ENCODE measurements at regions not wholly inside any gene's neighbourhood (a gene's known extent, or its start where the extent isn't known, plus 50 kb on each side); places are given as distances from the start of the nearest gene placed in this dataset.

DNA sequence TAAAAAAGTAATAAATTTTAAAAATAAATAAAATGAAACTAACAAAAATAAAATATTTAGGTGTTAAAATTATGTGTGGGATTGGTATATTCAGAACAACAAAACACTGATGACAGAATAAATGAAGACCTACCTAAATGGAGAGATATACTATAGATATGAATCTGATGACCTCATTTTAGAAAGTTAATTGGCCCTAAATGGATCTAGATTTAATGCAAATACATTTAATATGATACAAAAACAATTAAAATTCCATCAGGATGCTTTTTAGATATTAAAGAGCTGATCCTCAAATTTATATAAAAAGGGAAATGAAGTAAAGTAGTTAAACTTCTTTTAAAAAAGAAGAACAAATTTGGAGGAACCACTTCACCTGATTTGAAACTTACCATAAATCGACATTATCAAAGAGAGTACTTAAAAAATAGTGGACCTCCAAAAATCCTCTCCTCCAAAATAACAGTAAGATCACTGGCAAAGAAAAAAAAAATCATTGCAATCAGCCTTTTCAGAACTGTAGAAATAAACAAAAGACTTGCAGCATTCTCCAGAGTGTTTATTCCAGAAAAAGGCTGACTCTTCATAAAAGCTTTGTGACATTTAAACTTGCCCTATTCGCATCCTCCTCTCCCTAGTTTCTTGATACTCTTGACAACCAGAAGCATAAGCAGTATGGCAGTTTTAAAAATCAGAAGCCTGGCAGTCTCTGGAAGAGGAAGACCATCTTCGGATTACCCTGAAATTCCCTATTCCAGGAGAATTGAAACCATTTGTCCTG, 125.9 kb upstream of the AKR1E2 start:
- no peak overlapping the region for H3K4me2 ChIP-seq (replicated peaks; ENCODE audit: low read depth, low read length, poor library complexity, severe bottlenecking)
- no peak overlapping the region for H3K27ac ChIP-seq (ENCODE audit: low read length in 2 of 2)
- CTCF ChIA-PET, result no interaction called here
- no peak overlapping the region for H3K4me3 ChIP-seq (ENCODE audit: control extremely low read depth in 1 of 5, extremely low read depth in 1 of 5, insufficient read depth in 1 of 5, low read depth in 2 of 5, low read length in 4 of 5)
- H3K79me2 ChIP-seq (ENCODE audit: control insufficient read depth, insufficient read depth, low read length), result no peaks in the 10 kb centered on the region
- POLR2A ChIA-PET, result no interaction called here
- H2AFZ ChIP-seq (ENCODE audit: insufficient read depth, low read depth, low read length, poor library complexity, severe bottlenecking), result no peak overlapping the region
- 94% methylated on average over 2 of the region's 3 CpGs for WGBS (ENCODE audit: insufficient coverage)
- intact Hi-C loops (cut with micrococcal nuclease), result no loop called here
- no peaks in the 10 kb centered on the region for H4K20me1 ChIP-seq (ENCODE audit: control insufficient read depth, insufficient read depth, low read length, poor library complexity, severe bottlenecking)
- Mint-ChIP-seq H3K4me3 (no peak overlapping the region), H3K4me1 (peaks cover 6% of the 10 kb centered on the region), H3K9me3 (ENCODE audit: insufficient read depth) (no peaks in the 10 kb centered on the region), H3K27me3 (peaks cover 3% of the 10 kb centered on the region), H3K27ac (no peak overlapping the region)
- no peaks in the 10 kb centered on the region for H3K27me3 ChIP-seq (replicated peaks in 1 of 4; ENCODE audit: control extremely low read depth in 1 of 4, control insufficient read depth in 3 of 4, insufficient read depth in 4 of 4, low read length in 3 of 4)
- no peak for ATAC-seq (ENCODE audit: low read depth)
- no peaks in the 10 kb centered on the region for H3K36me3 ChIP-seq (replicated peaks in 1 of 2; ENCODE audit: control extremely low read depth in 1 of 2, control insufficient read depth in 1 of 2, extremely low read depth in 1 of 2, insufficient read depth in 2 of 2, low read length in 1 of 2)
- H3K4me1 ChIP-seq (ENCODE audit: control insufficient read depth in 2 of 2, insufficient read depth in 2 of 2, low read length in 2 of 2), result peaks cover 0 to 6% of the 10 kb centered on the region in 2 donors
- TF ChIP-seq, protein P1, sequence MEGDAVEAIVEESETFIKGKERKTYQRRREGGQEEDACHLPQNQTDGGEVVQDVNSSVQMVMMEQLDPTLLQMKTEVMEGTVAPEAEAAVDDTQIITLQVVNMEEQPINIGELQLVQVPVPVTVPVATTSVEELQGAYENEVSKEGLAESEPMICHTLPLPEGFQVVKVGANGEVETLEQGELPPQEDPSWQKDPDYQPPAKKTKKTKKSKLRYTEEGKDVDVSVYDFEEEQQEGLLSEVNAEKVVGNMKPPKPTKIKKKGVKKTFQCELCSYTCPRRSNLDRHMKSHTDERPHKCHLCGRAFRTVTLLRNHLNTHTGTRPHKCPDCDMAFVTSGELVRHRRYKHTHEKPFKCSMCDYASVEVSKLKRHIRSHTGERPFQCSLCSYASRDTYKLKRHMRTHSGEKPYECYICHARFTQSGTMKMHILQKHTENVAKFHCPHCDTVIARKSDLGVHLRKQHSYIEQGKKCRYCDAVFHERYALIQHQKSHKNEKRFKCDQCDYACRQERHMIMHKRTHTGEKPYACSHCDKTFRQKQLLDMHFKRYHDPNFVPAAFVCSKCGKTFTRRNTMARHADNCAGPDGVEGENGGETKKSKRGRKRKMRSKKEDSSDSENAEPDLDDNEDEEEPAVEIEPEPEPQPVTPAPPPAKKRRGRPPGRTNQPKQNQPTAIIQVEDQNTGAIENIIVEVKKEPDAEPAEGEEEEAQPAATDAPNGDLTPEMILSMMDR (IDR thresholded peaks at IDR 0.05), result no peak
- no peak for TF ChIP-seq EZH2 (IDR thresholded peaks at IDR 0.05; ENCODE audit: borderline replicate concordance, insufficient read depth, low read depth, low read length, poor library complexity, severe bottlenecking)
- H3K9ac ChIP-seq (ENCODE audit: low read length), result no peak overlapping the region
- no peak for DNase-seq
- H3K9me3 ChIP-seq (ENCODE audit: control extremely low read depth in 1 of 3, control insufficient read depth in 2 of 3, insufficient read depth in 1 of 3, low read length in 2 of 3), result no peaks in the 10 kb centered on the region

DNA sequence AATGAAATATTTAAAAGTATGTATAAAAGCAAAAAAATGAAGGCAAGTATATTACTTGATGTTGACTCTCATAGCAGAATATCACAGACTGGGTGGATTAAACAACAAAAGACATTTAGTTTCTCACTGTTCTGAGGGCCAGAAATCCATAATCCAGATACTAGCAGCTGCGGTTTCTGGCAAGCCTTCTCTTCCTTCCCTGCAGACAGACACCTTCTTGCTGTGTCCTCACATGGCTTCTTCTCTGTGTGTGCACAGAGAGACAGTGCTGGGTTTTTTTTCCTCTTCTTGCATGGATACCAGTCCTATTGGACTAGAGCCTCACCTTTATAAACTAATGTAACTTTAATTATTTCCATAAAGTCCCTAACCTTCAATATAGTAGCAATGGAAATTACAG, 127.9 kb upstream of the AKR1E2 start:
- no peak overlapping the region for H3K27ac ChIP-seq (ENCODE audit: low read length in 2 of 2)
- H3K4me2 ChIP-seq (replicated peaks; ENCODE audit: low read depth, low read length, poor library complexity, severe bottlenecking), result no peak overlapping the region
- no peaks in the 10 kb centered on the region for H3K4me1 Mint-ChIP-seq
- H3K4me1 ChIP-seq (ENCODE audit: control insufficient read depth in 2 of 2, insufficient read depth in 2 of 2, low read length in 2 of 2), result no peaks in the 10 kb centered on the region
- WGBS (ENCODE audit: insufficient coverage), result 80% methylated on average over 1 of the region's 1 CpG
- H3K27ac Mint-ChIP-seq, result no peak overlapping the region
- H2AFZ ChIP-seq (ENCODE audit: insufficient read depth, low read depth, low read length, poor library complexity, severe bottlenecking), result no peak overlapping the region
- no peaks in the 10 kb centered on the region for H3K9me3 ChIP-seq (ENCODE audit: control extremely low read depth in 1 of 3, control insufficient read depth in 2 of 3, insufficient read depth in 1 of 3, low read length in 2 of 3)
- H3K27me3 ChIP-seq (replicated peaks in 1 of 4; ENCODE audit: control extremely low read depth in 1 of 4, control insufficient read depth in 3 of 4, insufficient read depth in 4 of 4, low read length in 3 of 4), result peaks cover 0 to 3% (median 0%) of the 10 kb centered on the region in 4 experiments
- H3K9me3 Mint-ChIP-seq (ENCODE audit: insufficient read depth), result no peaks in the 10 kb centered on the region
- no peak for ATAC-seq (ENCODE audit: low read depth)
- no peak overlapping the region for H3K9ac ChIP-seq (ENCODE audit: low read length)
- no peaks in the 10 kb centered on the region for H3K36me3 ChIP-seq (replicated peaks in 1 of 2; ENCODE audit: control extremely low read depth in 1 of 2, control insufficient read depth in 1 of 2, extremely low read depth in 1 of 2, insufficient read depth in 2 of 2, low read length in 1 of 2)
- no peak overlapping the region for H3K4me3 ChIP-seq (ENCODE audit: control extremely low read depth in 1 of 5, extremely low read depth in 1 of 5, insufficient read depth in 1 of 5, low read depth in 2 of 5, low read length in 4 of 5)
- H3K79me2 ChIP-seq (ENCODE audit: control insufficient read depth, insufficient read depth, low read length), result no peaks in the 10 kb centered on the region
- H4K20me1 ChIP-seq (ENCODE audit: control insufficient read depth, insufficient read depth, low read length, poor library complexity, severe bottlenecking), result no peaks in the 10 kb centered on the region
- peaks cover 12% of the 10 kb centered on the region for H3K27me3 Mint-ChIP-seq
- DNase-seq, result no peak
- ChIA-PET CTCF (no interaction called here), POLR2A (no interaction called here)
- intact Hi-C loops (cut with micrococcal nuclease), result no loop called here
- TF ChIP-seq EZH2 (IDR thresholded peaks at IDR 0.05; ENCODE audit: borderline replicate concordance, insufficient read depth, low read depth, low read length, poor library complexity, severe bottlenecking), result no peak
- TF ChIP-seq, protein P1 (IDR thresholded peaks at IDR 0.05), result no peak
- no peak overlapping the region for H3K4me3 Mint-ChIP-seq

Data from B cell (primary cell).